ENCODE measurements at regions not wholly inside any gene's neighbourhood (a gene's known extent, or its start where the extent isn't known, plus 50 kb on each side); places are given as distances from the start of the nearest gene placed in this dataset.
"Not testable (repeated sequence)": the region's sequence is repeated elsewhere in the genome, so short reads cannot be mapped to it uniquely, and the experiment has no call there.

DNA sequence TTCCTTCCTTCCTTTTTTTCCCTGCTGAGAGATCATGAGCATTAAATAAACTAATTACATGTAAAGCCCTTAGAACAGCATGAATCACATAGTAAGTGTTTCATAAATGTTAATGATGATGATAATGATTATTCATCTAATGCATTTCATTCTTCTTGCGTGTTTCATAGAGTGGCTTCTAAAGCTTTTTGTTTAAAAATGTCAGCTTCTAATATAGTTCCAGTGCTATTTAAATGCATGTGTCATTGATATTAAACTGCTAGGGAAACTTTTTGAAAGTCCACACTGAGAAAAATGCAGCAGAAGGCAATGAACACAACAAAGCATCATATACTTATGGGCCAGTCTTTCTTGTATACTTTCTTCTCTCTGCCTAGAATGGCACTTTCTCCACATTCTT lies 894.8 kb downstream of the REEP3 start:
- intact Hi-C loops (cut with DNase I), result no loop called here
- TF ChIP-seq POLR2A (IDR thresholded peaks at IDR 0.05) (no peak), CTCF (IDR thresholded peaks at IDR 0.05) (no peak), EP300 (IDR thresholded peaks at IDR 0.05) (no peak)
- 86 to 94% (median 89%) methylated on average over 1 of the region's 1 CpG for WGBS, 3 donors
- Histone ChIP-seq H3K4me3 (no peak overlapping the region), H3K9me3 (no peaks in the 10 kb centered on the region), H3K27ac (no peak overlapping the region), H3K27me3 (no peaks in the 10 kb centered on the region), H3K4me1 (ENCODE audit: insufficient read depth) (no peaks in the 10 kb centered on the region), H3K36me3 (no peaks in the 10 kb centered on the region)
- no peak for DNase-seq

GRCh38 chr10:64419461-64419860 lies 898.3 kb downstream of the REEP3 start:
- no peak for DNase-seq
- Histone ChIP-seq H3K4me1 (ENCODE audit: insufficient read depth) (no peaks in the 10 kb centered on the region), H3K27ac (no peak overlapping the region), H3K36me3 (no peaks in the 10 kb centered on the region), H3K4me3 (no peak overlapping the region), H3K9me3 (no peaks in the 10 kb centered on the region), H3K27me3 (no peaks in the 10 kb centered on the region)
- intact Hi-C loops (cut with DNase I), result no loop called here
- TF ChIP-seq EP300 (IDR thresholded peaks at IDR 0.05) (no peak), POLR2A (IDR thresholded peaks at IDR 0.05) (no peak), CTCF (IDR thresholded peaks at IDR 0.05) (no peak)
- WGBS, 3 donors, result 5 to 22% (median 19%) methylated on average over 2 of the region's 2 CpGs

DNA sequence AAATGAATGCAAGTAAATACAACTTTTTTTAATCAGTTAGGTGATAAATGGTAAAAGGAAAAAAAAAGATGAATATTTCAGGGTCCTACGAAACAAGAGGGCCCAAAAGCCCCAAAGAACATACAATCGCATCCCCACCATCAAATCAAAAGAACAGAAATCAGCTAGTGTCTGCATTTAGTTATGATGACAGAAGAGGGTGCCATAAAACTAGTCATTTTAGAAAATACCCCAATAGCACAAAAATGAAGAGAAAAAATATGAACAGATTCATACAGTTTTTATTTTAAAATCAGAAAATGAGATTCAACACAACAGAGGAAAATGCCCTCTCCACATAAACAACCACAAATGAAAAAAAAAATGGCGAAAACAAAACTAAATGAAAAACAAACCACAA lies 905.5 kb downstream of the REEP3 start:
- Histone ChIP-seq H3K4me3 (no peak overlapping the region), H3K27me3 (no peaks in the 10 kb centered on the region), H3K27ac (no peak overlapping the region), H3K4me1 (ENCODE audit: insufficient read depth) (no peaks in the 10 kb centered on the region), H3K36me3 (no peaks in the 10 kb centered on the region), H3K9me3 (no peaks in the 10 kb centered on the region)
- TF ChIP-seq CTCF (IDR thresholded peaks at IDR 0.05), result no peak
- TF ChIP-seq EP300 (IDR thresholded peaks at IDR 0.05), result no peak
- TF ChIP-seq POLR2A (IDR thresholded peaks at IDR 0.05), result no peak
- DNase-seq, result no peak
- intact Hi-C loops (cut with DNase I), result no loop called here
- WGBS, 3 donors, result 90 to 93% (median 90%) methylated on average over 3 of the region's 3 CpGs

DNA sequence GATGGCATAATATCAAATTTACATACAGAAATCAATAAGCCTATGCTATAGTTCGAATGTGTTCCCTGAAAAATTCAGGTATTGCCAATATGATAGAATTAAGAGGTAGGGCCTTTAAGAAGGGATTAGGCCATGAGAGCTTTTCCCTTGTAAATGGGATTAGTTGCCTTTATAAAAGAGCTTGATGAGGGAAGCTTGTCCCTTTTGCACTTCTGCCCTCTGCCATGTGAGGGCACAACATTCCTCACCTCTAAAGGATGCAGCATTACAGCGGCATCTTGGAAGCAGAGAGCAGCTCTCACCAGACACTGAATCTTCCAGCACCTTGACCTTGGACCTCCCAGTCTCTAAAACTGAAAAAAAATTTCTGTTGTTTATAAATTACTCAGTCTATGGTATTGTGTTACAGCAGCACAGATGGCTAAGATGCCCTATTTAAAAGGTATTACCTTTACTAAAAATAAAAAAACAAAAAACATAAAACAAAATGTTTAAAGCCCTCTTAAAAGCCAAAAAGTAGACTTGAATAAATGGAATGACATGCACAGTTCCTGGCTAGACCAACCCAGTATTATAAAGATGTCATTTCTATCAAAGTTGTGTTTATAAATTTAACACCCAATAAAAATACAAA lies 909.6 kb downstream of the REEP3 start:
- intact Hi-C loops (cut with DNase I), result no loop called here
- no peaks in the 10 kb centered on the region for H3K4me1 ChIP-seq (ENCODE audit: insufficient read depth)
- no peaks in the 10 kb centered on the region for H3K36me3 ChIP-seq
- no peak overlapping the region for H3K4me3 ChIP-seq
- no peak overlapping the region for H3K27ac ChIP-seq
- 43 to 53% (median 44%) methylated on average over 2 of the region's 2 CpGs for WGBS, 3 donors
- no peaks in the 10 kb centered on the region for H3K9me3 ChIP-seq
- no peak for DNase-seq
- H3K27me3 ChIP-seq, result no peaks in the 10 kb centered on the region
- TF ChIP-seq CTCF (IDR thresholded peaks at IDR 0.05), result no peak
- no peak for TF ChIP-seq EP300 (IDR thresholded peaks at IDR 0.05)
- TF ChIP-seq POLR2A (IDR thresholded peaks at IDR 0.05), result no peak

DNA sequence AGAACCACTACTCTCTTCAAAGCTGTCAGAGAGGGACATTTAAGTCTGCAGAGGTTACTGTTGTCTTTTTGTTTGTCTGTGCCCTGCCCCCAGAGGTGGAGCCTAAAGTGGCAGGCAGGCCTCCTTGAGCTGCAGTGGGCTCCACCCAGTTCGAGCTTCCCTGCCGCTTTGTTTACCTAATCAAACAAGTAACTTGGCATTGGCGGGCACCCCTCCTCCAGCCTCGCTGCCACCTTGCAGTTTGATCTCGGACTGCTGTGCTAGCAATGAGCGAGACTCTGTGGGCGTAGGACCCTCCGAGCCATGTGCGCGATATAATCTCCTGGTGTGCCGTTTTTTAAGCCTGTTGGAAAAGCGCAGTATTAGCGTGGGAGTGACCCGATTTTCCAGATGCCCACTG lies 920.7 kb downstream of the REEP3 start:
- H3K4me1 ChIP-seq (ENCODE audit: insufficient read depth), result not testable (repeated sequence)

More for the DNA sequence above, 920.7 kb downstream of the REEP3 start:
- H3K4me3 ChIP-seq; H3K27ac ChIP-seq; DNase-seq; H3K27me3 ChIP-seq; H3K36me3 ChIP-seq; intact Hi-C loops (cut with DNase I); H3K9me3 ChIP-seq: not testable (repeated sequence)
- 94 to 95% (median 94%) methylated on average over 14 of the region's 14 CpGs for WGBS, 3 donors
